ENCODE measurements at regions not wholly inside any gene's neighbourhood (a gene's known extent, or its start where the extent isn't known, plus 50 kb on each side); places are given as distances from the start of the nearest gene placed in this dataset.

GRCh38 chr1:69491416-69491815, 76.3 kb upstream of the LRRC7 start:
- Histone ChIP-seq H3K9ac (ENCODE audit: low read length) (no peak overlapping the region), H4K20me1 (ENCODE audit: insufficient read depth, low read length) (no peaks in the 10 kb centered on the region)

GRCh38 chr1:69492286-69492685, 75.4 kb upstream of the LRRC7 start:
- Histone ChIP-seq H2AFZ (ENCODE audit: low read length) (no peak overlapping the region), H3K36me3 (ENCODE audit: insufficient read depth, low read length) (no peaks in the 10 kb centered on the region), H3K9me3 (ENCODE audit: low read length) (no peaks in the 10 kb centered on the region), H3K4me1 (ENCODE audit: insufficient read depth, low read length, severe bottlenecking) (no peaks in the 10 kb centered on the region), H3K27ac (ENCODE audit: low read depth, low read length, poor library complexity, severe bottlenecking) (no peak overlapping the region), H3K4me2 (ENCODE audit: low read length) (no peak overlapping the region), H3K9ac (ENCODE audit: low read length) (no peak overlapping the region), H3F3A (ENCODE audit: insufficient read depth, low read length) (no peaks in the 10 kb centered on the region), H3K27me3 (ENCODE audit: insufficient read depth, low read length) (no peaks in the 10 kb centered on the region), H3K4me3 (ENCODE audit: low read depth, low read length, poor library complexity, severe bottlenecking) (no peak overlapping the region), H3K79me2 (ENCODE audit: insufficient read depth, low read length) (no peaks in the 10 kb centered on the region), H3K9me2 (ENCODE audit: low read depth, low read length) (no peaks in the 10 kb centered on the region), H4K20me1 (ENCODE audit: insufficient read depth, low read length) (no peaks in the 10 kb centered on the region)
- no peak for TF ChIP-seq CTCF (IDR thresholded peaks at IDR 0.05; ENCODE audit: low read length)
- TF ChIP-seq EZH2 (IDR thresholded peaks at IDR 0.05; ENCODE audit: borderline replicate concordance, low read length), result no peak

More at GRCh38 chr1:69491416-69491815, 76.3 kb upstream of the LRRC7 start:
- H3K36me3 ChIP-seq (ENCODE audit: insufficient read depth, low read length), result no peaks in the 10 kb centered on the region
- no peak overlapping the region for H3K4me3 ChIP-seq (ENCODE audit: low read depth, low read length, poor library complexity, severe bottlenecking)
- no peak overlapping the region for H2AFZ ChIP-seq (ENCODE audit: low read length)
- no peaks in the 10 kb centered on the region for H3K27me3 ChIP-seq (ENCODE audit: insufficient read depth, low read length)
- no peak for TF ChIP-seq EZH2 (IDR thresholded peaks at IDR 0.05; ENCODE audit: borderline replicate concordance, low read length)
- TF ChIP-seq CTCF (IDR thresholded peaks at IDR 0.05; ENCODE audit: low read length), result no peak
- no peak overlapping the region for H3K4me2 ChIP-seq (ENCODE audit: low read length)
- H3K79me2 ChIP-seq (ENCODE audit: insufficient read depth, low read length), result no peaks in the 10 kb centered on the region
- no peaks in the 10 kb centered on the region for H3K9me2 ChIP-seq (ENCODE audit: low read depth, low read length)
- no peaks in the 10 kb centered on the region for H3F3A ChIP-seq (ENCODE audit: insufficient read depth, low read length)
- H3K9me3 ChIP-seq (ENCODE audit: low read length), result no peaks in the 10 kb centered on the region
- no peak overlapping the region for H3K27ac ChIP-seq (ENCODE audit: low read depth, low read length, poor library complexity, severe bottlenecking)
- H3K4me1 ChIP-seq (ENCODE audit: insufficient read depth, low read length, severe bottlenecking), result no peaks in the 10 kb centered on the region

GRCh38 chr1:69494221-69494620, 73.5 kb upstream of the LRRC7 start:
- no peaks in the 10 kb centered on the region for H3K4me1 ChIP-seq (ENCODE audit: insufficient read depth, low read length, severe bottlenecking)
- no peak overlapping the region for H3K4me3 ChIP-seq (ENCODE audit: low read depth, low read length, poor library complexity, severe bottlenecking)
- H3K79me2 ChIP-seq (ENCODE audit: insufficient read depth, low read length), result no peaks in the 10 kb centered on the region
- H3K27me3 ChIP-seq (ENCODE audit: insufficient read depth, low read length), result no peaks in the 10 kb centered on the region
- H3K9me2 ChIP-seq (ENCODE audit: low read depth, low read length), result no peaks in the 10 kb centered on the region
- H3K9me3 ChIP-seq (ENCODE audit: low read length), result no peaks in the 10 kb centered on the region
- no peak for TF ChIP-seq EZH2 (IDR thresholded peaks at IDR 0.05; ENCODE audit: borderline replicate concordance, low read length)
- no peak for TF ChIP-seq CTCF (IDR thresholded peaks at IDR 0.05; ENCODE audit: low read length)
- H2AFZ ChIP-seq (ENCODE audit: low read length), result no peak overlapping the region
- H3K9ac ChIP-seq (ENCODE audit: low read length), result no peak overlapping the region
- H3K27ac ChIP-seq (ENCODE audit: low read depth, low read length, poor library complexity, severe bottlenecking), result no peak overlapping the region
- H3K4me2 ChIP-seq (ENCODE audit: low read length), result no peak overlapping the region
- no peaks in the 10 kb centered on the region for H4K20me1 ChIP-seq (ENCODE audit: insufficient read depth, low read length)
- no peaks in the 10 kb centered on the region for H3K36me3 ChIP-seq (ENCODE audit: insufficient read depth, low read length)
- no peaks in the 10 kb centered on the region for H3F3A ChIP-seq (ENCODE audit: insufficient read depth, low read length)
